ENCODE measurements at regions not wholly inside any gene's neighbourhood (a gene's known extent, or its start where the extent isn't known, plus 50 kb on each side); places are given as distances from the start of the nearest gene placed in this dataset.

DNA sequence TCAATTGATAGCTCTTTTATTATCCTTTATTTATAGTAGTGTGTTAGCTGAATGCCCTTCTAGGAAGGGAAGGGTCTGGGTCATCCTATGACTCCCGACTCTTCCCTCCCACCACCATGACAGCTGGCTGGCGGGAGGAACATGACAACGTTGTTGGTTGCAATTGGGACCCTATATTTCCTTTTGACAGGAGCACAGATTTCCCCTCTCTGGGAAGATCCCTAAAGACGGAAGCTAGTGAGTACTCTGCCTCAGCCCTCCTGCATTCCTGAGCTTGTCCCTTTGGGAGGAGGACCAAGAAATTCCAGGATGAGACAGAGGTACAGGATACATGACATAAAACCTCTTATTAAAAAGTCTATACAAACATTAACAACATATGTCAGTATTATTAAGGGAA lies 485.4 kb downstream of the NAV3 start:
- no CpG with 5 or more reads among the region's 4 CpGs for WGBS, 2 experiments (ENCODE audit: extremely low coverage in 2 of 2, insufficient read length in 1 of 2)
- no peaks in the 10 kb centered on the region for H3K36me3 ChIP-seq (ENCODE audit: control insufficient read depth, insufficient read depth, low read length)
- intact Hi-C loops (cut with micrococcal nuclease) (no loop called here), dilution Hi-C loops (cut with HindIII; ENCODE audit: low sequenced_read_pairs, unreplicated experiment) (no loop called here), in situ Hi-C loops (cut with MboI; ENCODE audit: low sequenced_read_pairs) (no loop called here)
- H3K4me3 ChIP-seq (ENCODE audit: insufficient read depth, low read depth, low read length), result no peak overlapping the region
- DNase-seq, result no peak
- ChIA-PET CTCF (interaction anchor here (0.6 kb wide), 1 partner anchor 56 kb away, joined by 5 read pairs; no protein-coding TSS in a partner anchor), POLR2A (ENCODE audit: unreplicated experiment) (no interaction called here)
- H3K27ac ChIP-seq (ENCODE audit: insufficient read depth, low read length), result no peak overlapping the region
- no peak overlapping the region for H2AK5ac ChIP-seq (ENCODE audit: low read depth, low read length)
- no peak overlapping the region for H3K56ac ChIP-seq (ENCODE audit: extremely low read depth, insufficient read depth, low read length)
- no peak overlapping the region for H3K14ac ChIP-seq (replicated peaks; ENCODE audit: low read depth, low read length)
- no peaks in the 10 kb centered on the region for H3K9me3 ChIP-seq (ENCODE audit: control insufficient read depth, insufficient read depth, low read length)
- H4K5ac ChIP-seq (ENCODE audit: low read depth, low read length), result no peak overlapping the region
- H2BK15ac ChIP-seq (ENCODE audit: low read depth, low read length), result no peak overlapping the region
- no peaks in the 10 kb centered on the region for H3K4me1 ChIP-seq (ENCODE audit: control insufficient read depth, insufficient read depth, low read length)
- H3K27me3 ChIP-seq (ENCODE audit: control insufficient read depth, insufficient read depth, low read length), result no peaks in the 10 kb centered on the region
- H2BK5ac ChIP-seq (ENCODE audit: low read depth, low read length, poor library complexity, severe bottlenecking), result no peak overlapping the region
- no peak overlapping the region for H2BK120ac ChIP-seq (ENCODE audit: low read depth, low read length)
- H2AFZ ChIP-seq (replicated peaks; ENCODE audit: low read length, poor library complexity), result no peak overlapping the region
- H3K4me2 ChIP-seq (ENCODE audit: low read depth, low read length), result no peak overlapping the region
- H4K8ac ChIP-seq (ENCODE audit: low read depth in 2 of 2, low read length in 2 of 2), result no peak overlapping the region
- no peak overlapping the region for H3K4ac ChIP-seq (ENCODE audit: low read depth, low read length)
- no peaks in the 10 kb centered on the region for H4K20me1 ChIP-seq (ENCODE audit: insufficient read depth, low read length)
- no peaks in the 10 kb centered on the region for H3K79me1 ChIP-seq (ENCODE audit: low read depth in 1 of 2, low read length in 2 of 2)
- no peak for ATAC-seq (ENCODE audit: low read depth)
- no peak overlapping the region for H4K91ac ChIP-seq (ENCODE audit: insufficient read depth, low read depth, low read length)
- H3K9me1 ChIP-seq (ENCODE audit: insufficient read depth, low read length), result no peaks in the 10 kb centered on the region
- no peak overlapping the region for H2BK20ac ChIP-seq (ENCODE audit: low read depth, low read length)
- no peak overlapping the region for H3K9ac ChIP-seq (ENCODE audit: low read depth, low read length)
- no peak for TF ChIP-seq RCOR1 (IDR thresholded peaks at IDR 0.05; ENCODE audit: insufficient replicate concordance, low read length)
- no peak for TF ChIP-seq BHLHE40 (IDR thresholded peaks at IDR 0.05; ENCODE audit: low read depth, low read length)
- no peak for TF ChIP-seq POLR2A (IDR thresholded peaks at IDR 0.05; ENCODE audit: low read depth, low read length)
- no peak for TF ChIP-seq NFE2L2 (IDR thresholded peaks at IDR 0.05; ENCODE audit: low read depth, low read length)
- no peak for TF ChIP-seq MAZ (IDR thresholded peaks at IDR 0.05; ENCODE audit: borderline replicate concordance, low read depth, low read length)
- no peak for TF ChIP-seq RFX5 (IDR thresholded peaks at IDR 0.05; ENCODE audit: low read depth, low read length)
- no peak for TF ChIP-seq FOS (IDR thresholded peaks at IDR 0.05; ENCODE audit: low read depth, low read length)
- TF ChIP-seq CEBPB (IDR thresholded peaks at IDR 0.05; ENCODE audit: low read depth, low read length), result no peak
- BruUV-seq (replicated peaks), result no TSS peak
- H2AK9ac ChIP-seq (replicated peaks; ENCODE audit: low read depth, low read length, poor library complexity), result no peak overlapping the region
- H3K18ac ChIP-seq (ENCODE audit: low read depth, low read length), result no peak overlapping the region
- no peak overlapping the region for H3K23ac ChIP-seq (ENCODE audit: low read depth, low read length)
